B cell (primary cell): ENCODE measurements at regions not wholly inside any gene's neighbourhood (a gene's known extent, or its start where the extent isn't known, plus 50 kb on each side); places are given as distances from the start of the nearest gene placed in this dataset.

Experiments used
- ATAC-seq: fragments of 200-7000 bp; cut with Tn5 transposase; one replicate; pipeline ENCODE4 v1.10.0; 2021; ENCODE audit warnings: low read depth, mild to moderate bottlenecking, moderate number of reproducible peaks, moderate library complexity
- CTCF ChIA-PET: fragments of 350-600 bp; sonication (Branson Sonifier 250); formaldehyde crosslinking; loops from one replicate; lab custom pipeline; 2021; ENCODE audit warnings: antibody characterized with exemption, inconsistent platforms; lab: Charles Lee
- POLR2A ChIA-PET: fragments of 350-600 bp; sonication (Branson Sonifier 250); formaldehyde crosslinking; loops from one replicate; lab custom pipeline; 2021; ENCODE audit warnings: antibody characterized with exemption; lab: Charles Lee
- DNase-seq: peaks from one replicate; pipeline ENCODE4 v3.0.0; 2013
- H2AFZ ChIP-seq: 2 replicates; pipeline ENCODE4 v1.6.1; 2012; ENCODE audit warnings: mild to moderate bottlenecking, low read depth, low read length; ENCODE audit not compliant: insufficient read depth, poor library complexity, severe bottlenecking
- H3K27ac ChIP-seq, 2 donors: 1 replicate in 1 of 2; 2 replicates in 1 of 2; pipeline ENCODE4 v1.5.1; 2012 to 2013; ENCODE audit warnings: low read length in 2 of 2, mild to moderate bottlenecking in 2 of 2, moderate library complexity in 1 of 2
- H3K27me3 ChIP-seq, 4 experiments: fragments of 200-600 bp in 1 of 4; sonication (generic) in 1 of 4; replicated peaks in 1 of 4; 1 replicate in 2 of 4; 2 replicates in 2 of 4; pipeline versions ENCODE4 v1.6.1 to v1.7.0; 2013 to 2016; ENCODE audit warnings: low read length in 3 of 4, mild to moderate bottlenecking in 2 of 4, mixed read lengths in 1 of 4, moderate library complexity in 1 of 4; ENCODE audit not compliant: insufficient read depth in 4 of 4, control insufficient read depth in 3 of 4; ENCODE audit errors: control extremely low read depth in 1 of 4
- H3K36me3 ChIP-seq, 2 experiments: replicated peaks in 1 of 2; 1 replicate in 1 of 2; 2 replicates in 1 of 2; pipeline versions ENCODE4 v1.6.1 to v1.7.1; 2013; ENCODE audit warnings: low read length in 1 of 2; ENCODE audit not compliant: insufficient read depth in 2 of 2, control insufficient read depth in 1 of 2; ENCODE audit errors: control extremely low read depth in 1 of 2, extremely low read depth in 1 of 2
- H3K4me1 ChIP-seq, 2 donors: fragments of 200-600 bp in 1 of 2; sonication (generic) in 1 of 2; 1 replicate in 1 of 2; 2 replicates in 1 of 2; pipeline versions ENCODE4 v1.5.1 to v1.6.1; 2013 to 2017; ENCODE audit warnings: low read length in 2 of 2; ENCODE audit not compliant: control insufficient read depth in 2 of 2, insufficient read depth in 2 of 2
- H3K4me2 ChIP-seq: replicated peaks from 2 replicates; pipeline ENCODE3; 2012; ENCODE audit warnings: mild to moderate bottlenecking, low read depth, low read length; ENCODE audit not compliant: poor library complexity, severe bottlenecking
- H3K4me3 ChIP-seq, 5 experiments: fragments of 200-600 bp in 1 of 5; sonication (generic) in 1 of 5; 1 replicate in 3 of 5; 2 replicates in 2 of 5; pipeline versions ENCODE4 v1.5.1 to v1.7.0; 2011 to 2016; ENCODE audit warnings: low read length in 4 of 5, mild to moderate bottlenecking in 4 of 5, low read depth in 2 of 5, control low read depth in 1 of 5, moderate library complexity in 1 of 5; ENCODE audit not compliant: insufficient read depth in 1 of 5; ENCODE audit errors: control extremely low read depth in 1 of 5, extremely low read depth in 1 of 5
- H3K79me2 ChIP-seq: fragments of 200-600 bp; sonication (generic); one replicate; pipeline ENCODE4 v1.6.0; 2016; ENCODE audit warnings: low read length; ENCODE audit not compliant: control insufficient read depth, insufficient read depth
- H3K9ac ChIP-seq: fragments of 200-600 bp; sonication (generic); 2 replicates; pipeline ENCODE4 v1.6.1; 2017; ENCODE audit warnings: mild to moderate bottlenecking, low read length, moderate library complexity
- H3K9me3 ChIP-seq, 3 donors: one replicate each; pipeline versions ENCODE4 v1.6.1 to v1.7.1; 2013; ENCODE audit warnings: low read length in 2 of 3; ENCODE audit not compliant: control insufficient read depth in 2 of 3, insufficient read depth in 1 of 3; ENCODE audit errors: control extremely low read depth in 1 of 3
- H4K20me1 ChIP-seq: 2 replicates; pipeline ENCODE4 v1.6.0; 2012; ENCODE audit warnings: mild to moderate bottlenecking, low read length; ENCODE audit not compliant: insufficient read depth, control insufficient read depth, poor library complexity, severe bottlenecking
- H3K27ac Mint-ChIP-seq: one replicate; pipeline ENCODE4 v1.8.0; 2021; ENCODE audit warnings: mixed read lengths
- H3K27me3 Mint-ChIP-seq: one replicate; pipeline ENCODE4 v1.8.0; 2021; ENCODE audit warnings: mixed read lengths
- H3K4me1 Mint-ChIP-seq: one replicate; pipeline ENCODE4 v1.8.0; 2021; ENCODE audit warnings: mixed read lengths
- H3K4me3 Mint-ChIP-seq: one replicate; pipeline ENCODE4 v1.8.0; 2021; ENCODE audit warnings: mixed read lengths
- H3K9me3 Mint-ChIP-seq: one replicate; pipeline ENCODE4 v1.8.0; 2022; ENCODE audit warnings: mixed read lengths; ENCODE audit not compliant: insufficient read depth
- EZH2 ChIP-seq: IDR thresholded peaks from 2 replicates; pipeline ENCODE4 v1.6.1; 2012; ENCODE audit warnings: borderline replicate concordance, low read depth, mild to moderate bottlenecking, moderate library complexity, low read length; ENCODE audit not compliant: insufficient read depth, poor library complexity, severe bottlenecking
- WGBS: methylation state at CpG from one replicate; pipeline ENCODE4 v1.1.5; 2013; ENCODE audit warnings: missing lambda C conversion rate; ENCODE audit not compliant: insufficient coverage; 5-methylcytosine and 5-hydroxymethylcytosine counted together
- intact Hi-C: fragments of 100-400 bp; cut with micrococcal nuclease; formaldehyde crosslinking; loops from one replicate; pipeline ENCODE4 v1.10.0; 2022
- TF ChIP-seq, protein P1 (sequence below): fragments of 200-600 bp; IDR thresholded peaks from one replicate; pipeline ENCODE4 v1.8.0; 2022; ENCODE audit warnings: antibody characterized with exemption, mild to moderate bottlenecking

DNA sequence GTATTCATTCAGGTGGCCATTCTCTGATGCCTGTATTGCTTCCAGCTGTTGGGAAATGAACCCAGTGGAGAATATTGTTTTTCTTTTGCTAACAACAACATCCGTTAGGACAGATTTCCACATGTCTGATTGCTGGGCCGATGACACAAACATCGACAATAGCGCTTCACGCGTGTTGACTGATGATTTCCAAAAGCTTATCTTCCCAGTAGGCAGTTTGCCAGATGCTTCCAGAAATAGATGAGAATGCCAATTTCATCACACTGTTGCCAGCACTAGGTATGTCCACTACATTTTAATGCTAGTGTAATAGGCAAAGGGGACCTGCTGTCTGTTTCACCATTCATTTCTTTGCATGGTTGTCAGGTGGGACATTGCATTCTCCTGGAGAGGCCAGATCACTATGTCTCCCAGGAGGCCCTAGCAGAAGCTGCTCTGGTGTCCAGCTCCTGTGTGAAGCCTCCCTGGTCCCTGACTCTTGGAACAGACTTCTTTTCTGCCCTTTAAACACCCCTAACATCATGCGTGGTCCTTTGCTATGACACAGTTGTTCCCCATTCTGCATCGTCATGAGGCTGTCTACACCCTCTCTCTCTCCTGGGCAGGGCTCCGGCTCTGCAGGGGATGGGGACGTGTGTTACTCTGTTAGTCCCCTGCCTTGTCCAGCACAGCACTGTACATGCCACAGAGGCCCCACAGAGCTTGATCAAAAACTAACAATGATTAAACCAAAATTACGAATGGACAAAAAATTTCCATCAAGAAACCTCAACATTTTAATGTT, 181.6 kb downstream of the CDH26 start:
- DNase-seq (no peak), ATAC-seq (no peak)
- H3K27ac Mint-ChIP-seq: no peak overlapping the region
- Histone ChIP-seq H3K9ac (no peak overlapping the region), H3K27me3 (peaks cover 0 to 3% (median 0%) of the 10 kb centered on the region in 4 experiments), H3K4me3 (no peak overlapping the region), H3K4me2 (no peak overlapping the region), H3K4me1 (no peaks in the 10 kb centered on the region), H3K9me3 (peaks cover 0 to 7% (median 0%) of the 10 kb centered on the region in 3 donors), H3K27ac (no peak overlapping the region), H3K79me2 (no peaks in the 10 kb centered on the region), H4K20me1 (no peaks in the 10 kb centered on the region), H3K36me3 (no peaks in the 10 kb centered on the region), H2AFZ (no peak overlapping the region)
- TF ChIP-seq EZH2: no peak
- TF ChIP-seq, protein P1, sequence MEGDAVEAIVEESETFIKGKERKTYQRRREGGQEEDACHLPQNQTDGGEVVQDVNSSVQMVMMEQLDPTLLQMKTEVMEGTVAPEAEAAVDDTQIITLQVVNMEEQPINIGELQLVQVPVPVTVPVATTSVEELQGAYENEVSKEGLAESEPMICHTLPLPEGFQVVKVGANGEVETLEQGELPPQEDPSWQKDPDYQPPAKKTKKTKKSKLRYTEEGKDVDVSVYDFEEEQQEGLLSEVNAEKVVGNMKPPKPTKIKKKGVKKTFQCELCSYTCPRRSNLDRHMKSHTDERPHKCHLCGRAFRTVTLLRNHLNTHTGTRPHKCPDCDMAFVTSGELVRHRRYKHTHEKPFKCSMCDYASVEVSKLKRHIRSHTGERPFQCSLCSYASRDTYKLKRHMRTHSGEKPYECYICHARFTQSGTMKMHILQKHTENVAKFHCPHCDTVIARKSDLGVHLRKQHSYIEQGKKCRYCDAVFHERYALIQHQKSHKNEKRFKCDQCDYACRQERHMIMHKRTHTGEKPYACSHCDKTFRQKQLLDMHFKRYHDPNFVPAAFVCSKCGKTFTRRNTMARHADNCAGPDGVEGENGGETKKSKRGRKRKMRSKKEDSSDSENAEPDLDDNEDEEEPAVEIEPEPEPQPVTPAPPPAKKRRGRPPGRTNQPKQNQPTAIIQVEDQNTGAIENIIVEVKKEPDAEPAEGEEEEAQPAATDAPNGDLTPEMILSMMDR: no peak
- no peaks in the 10 kb centered on the region for H3K9me3 Mint-ChIP-seq
- peaks cover 2% of the 10 kb centered on the region for H3K27me3 Mint-ChIP-seq
- CTCF ChIA-PET: no interaction called here
- WGBS: 90% methylated on average over 10 of the region's 11 CpGs
- intact Hi-C loops: no loop called here
- no peak overlapping the region for H3K4me3 Mint-ChIP-seq
- no peaks in the 10 kb centered on the region for H3K4me1 Mint-ChIP-seq
- POLR2A ChIA-PET: no interaction called here

GRCh38 chr20:60142587-60142986, 184.4 kb downstream of the CDH26 start:
- Histone ChIP-seq H3K27ac (no peak overlapping the region), H3K79me2 (no peaks in the 10 kb centered on the region), H3K27me3 (peaks cover 0 to 3% (median 0%) of the 10 kb centered on the region in 4 experiments), H4K20me1 (no peaks in the 10 kb centered on the region), H3K4me1 (no peaks in the 10 kb centered on the region), H3K36me3 (no peaks in the 10 kb centered on the region), H3K4me3 (no peak overlapping the region), H3K4me2 (no peak overlapping the region), H3K9ac (no peak overlapping the region), H2AFZ (no peak overlapping the region), H3K9me3 (peaks cover 0 to 7% (median 0%) of the 10 kb centered on the region in 3 donors)
- H3K4me1 Mint-ChIP-seq: no peaks in the 10 kb centered on the region
- no peaks in the 10 kb centered on the region for H3K9me3 Mint-ChIP-seq
- ChIA-PET CTCF (no interaction called here), POLR2A (no interaction called here)
- intact Hi-C loops: no loop called here
- no CpG with 5 or more reads among the region's 1 CpG for WGBS
- DNase-seq (no peak), ATAC-seq (no peak)
- H3K27ac Mint-ChIP-seq: no peak overlapping the region
- H3K4me3 Mint-ChIP-seq: no peak overlapping the region
- TF ChIP-seq EZH2: no peak
- TF ChIP-seq, protein P1: no peak
- H3K27me3 Mint-ChIP-seq: peaks cover 1% of the 10 kb centered on the region
